HG02642 (cell line): ENCODE measurements at regions not wholly inside any gene's neighbourhood (a gene's known extent, or its start where the extent isn't known, plus 50 kb on each side); places are given as distances from the start of the nearest gene placed in this dataset.

Source experiments
- ATAC-seq: cut with Tn5 transposase; IDR thresholded peaks from one replicate; pipeline ENCODE4 v1.9.1; 2021; ENCODE audit warnings: mild to moderate bottlenecking; ENCODE audit not compliant: unreplicated experiment, poor library complexity

GRCh38 chr10:129231821-129232220, 235.2 kb upstream of the MGMT start:
- ATAC-seq = no peak

- ATAC-seq = no peak
Measured at GRCh38 chr10:129233351-129234148, 233.5 kb upstream of the MGMT start.

GRCh38 chr10:129236274-129236691, 230.8 kb upstream of the MGMT start:
- no peak for ATAC-seq

- no peak for ATAC-seq
Measured at GRCh38 chr10:129241461-129241860, 225.6 kb upstream of the MGMT start.

GRCh38 chr10:129244298-129244697, 222.7 kb upstream of the MGMT start:
- ATAC-seq = no peak

- ATAC-seq = no peak
Measured at GRCh38 chr10:129244757-129245156, 222.3 kb upstream of the MGMT start.

- no peak for ATAC-seq
Measured at GRCh38 chr10:129253161-129253864, 213.7 kb upstream of the MGMT start.

- ATAC-seq = no peak
Measured at GRCh38 chr10:129253865-129254179, 213.2 kb upstream of the MGMT start.

GRCh38 chr10:129258283-129258923, 208.6 kb upstream of the MGMT start:
- no peak for ATAC-seq

GRCh38 chr10:129259128-129259815, 207.8 kb upstream of the MGMT start:
- ATAC-seq = no peak

GRCh38 chr10:129272176-129272575, 194.9 kb upstream of the MGMT start:
- no peak for ATAC-seq

GRCh38 chr10:129272866-129273650, 194.0 kb upstream of the MGMT start:
- no peak for ATAC-seq

GRCh38 chr10:129273860-129274259, 193.2 kb upstream of the MGMT start:
- no peak for ATAC-seq

- ATAC-seq = no peak
Measured at GRCh38 chr10:129274748-129275474, 192.1 kb upstream of the MGMT start.

GRCh38 chr10:129275886-129276285, 191.2 kb upstream of the MGMT start:
- ATAC-seq = no peak

GRCh38 chr10:129277084-129277483, 190.0 kb upstream of the MGMT start:
- no peak for ATAC-seq

- no peak for ATAC-seq
Measured at GRCh38 chr10:129277841-129278240, 189.2 kb upstream of the MGMT start.

- ATAC-seq = no peak
Measured at GRCh38 chr10:129278686-129279085, 188.4 kb upstream of the MGMT start.

- ATAC-seq = no peak
Measured at GRCh38 chr10:129279446-129280154, 187.4 kb upstream of the MGMT start.
